Upper lobe of right lung (tissue), 1 donor: ENCODE measurements at regions not wholly inside any gene's neighbourhood (a gene's known extent, or its start where the extent isn't known, plus 50 kb on each side); places are given as distances from the start of the nearest gene placed in this dataset.
"Not testable (repeated sequence)": the region's sequence is repeated elsewhere in the genome, so short reads cannot be mapped to it uniquely, and the experiment has no call there.

Source experiments
- ATAC-seq: fragments of 200-7000 bp; cut with Tn5 transposase; one replicate; pipeline ENCODE4 v1.9.1; 2020; ENCODE audit warnings: mild to moderate bottlenecking, moderate library complexity
- DNase-seq: peaks from one replicate; pipeline ENCODE4 v3.0.0-alpha.2; 2020
- H3K27ac ChIP-seq: fragments of 200-600 bp; one replicate; pipeline ENCODE4 v1.8.0; 2022
- H3K27me3 ChIP-seq: fragments of 200-600 bp; one replicate; pipeline ENCODE4 v1.8.0; 2022; ENCODE audit warnings: mild to moderate bottlenecking
- H3K36me3 ChIP-seq: fragments of 200-600 bp; one replicate; pipeline ENCODE4 v1.8.0; 2022
- H3K4me1 ChIP-seq: fragments of 200-600 bp; one replicate; pipeline ENCODE4 v1.8.0; 2022
- H3K4me3 ChIP-seq: fragments of 200-600 bp; one replicate; pipeline ENCODE4 v1.8.0; 2022; ENCODE audit warnings: mild to moderate bottlenecking
- H3K9me3 ChIP-seq: fragments of 200-600 bp; one replicate; pipeline ENCODE4 v1.8.0; 2022
- intact Hi-C: fragments of 100-400 bp; cut with DNase I; formaldehyde crosslinking; loops from one replicate; pipeline ENCODE4 v1.11.0; 2022
- TF ChIP-seq, protein P1 (sequence below): fragments of 200-600 bp; IDR thresholded peaks from one replicate; pipeline ENCODE4 v1.8.0; 2022; ENCODE audit warnings: antibody characterized with exemption
- donor health status: DM: no; HTN: yes; CAD: no; lungs with severe emphysema.

- no peak overlapping the region for H3K27ac ChIP-seq
- ATAC-seq (no peak), DNase-seq (no peak)
- H3K27me3 ChIP-seq = no peaks in the 10 kb centered on the region
- intact Hi-C loops = no loop called here
- H3K4me1 ChIP-seq = no peaks in the 10 kb centered on the region
- TF ChIP-seq, protein P1, sequence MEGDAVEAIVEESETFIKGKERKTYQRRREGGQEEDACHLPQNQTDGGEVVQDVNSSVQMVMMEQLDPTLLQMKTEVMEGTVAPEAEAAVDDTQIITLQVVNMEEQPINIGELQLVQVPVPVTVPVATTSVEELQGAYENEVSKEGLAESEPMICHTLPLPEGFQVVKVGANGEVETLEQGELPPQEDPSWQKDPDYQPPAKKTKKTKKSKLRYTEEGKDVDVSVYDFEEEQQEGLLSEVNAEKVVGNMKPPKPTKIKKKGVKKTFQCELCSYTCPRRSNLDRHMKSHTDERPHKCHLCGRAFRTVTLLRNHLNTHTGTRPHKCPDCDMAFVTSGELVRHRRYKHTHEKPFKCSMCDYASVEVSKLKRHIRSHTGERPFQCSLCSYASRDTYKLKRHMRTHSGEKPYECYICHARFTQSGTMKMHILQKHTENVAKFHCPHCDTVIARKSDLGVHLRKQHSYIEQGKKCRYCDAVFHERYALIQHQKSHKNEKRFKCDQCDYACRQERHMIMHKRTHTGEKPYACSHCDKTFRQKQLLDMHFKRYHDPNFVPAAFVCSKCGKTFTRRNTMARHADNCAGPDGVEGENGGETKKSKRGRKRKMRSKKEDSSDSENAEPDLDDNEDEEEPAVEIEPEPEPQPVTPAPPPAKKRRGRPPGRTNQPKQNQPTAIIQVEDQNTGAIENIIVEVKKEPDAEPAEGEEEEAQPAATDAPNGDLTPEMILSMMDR = no peak
- H3K36me3 ChIP-seq = no peaks in the 10 kb centered on the region
- H3K4me3 ChIP-seq = no peak overlapping the region
- H3K9me3 ChIP-seq = no peaks in the 10 kb centered on the region
Measured at GRCh38 chr7:89826557-89826956, 327.7 kb upstream of the STEAP1 start.

GRCh38 chr7:89837515-89837914, 316.8 kb upstream of the STEAP1 start:
- H3K9me3 ChIP-seq = no peaks in the 10 kb centered on the region
- no peak for ATAC-seq
- H3K27me3 ChIP-seq = no peaks in the 10 kb centered on the region
- H3K36me3 ChIP-seq = no peaks in the 10 kb centered on the region
- no peaks in the 10 kb centered on the region for H3K4me1 ChIP-seq
- H3K4me3 ChIP-seq = no peak overlapping the region
- intact Hi-C loops = no loop called here
- TF ChIP-seq, protein P1 = no peak
- DNase-seq = no peak
- no peak overlapping the region for H3K27ac ChIP-seq

GRCh38 chr7:89839329-89839728, 314.9 kb upstream of the STEAP1 start:
- no peak for ATAC-seq
- DNase-seq = no peak
- Histone ChIP-seq H3K27ac (no peak overlapping the region), H3K9me3 (no peaks in the 10 kb centered on the region), H3K27me3 (no peaks in the 10 kb centered on the region), H3K4me1 (no peaks in the 10 kb centered on the region), H3K36me3 (no peaks in the 10 kb centered on the region), H3K4me3 (no peak overlapping the region)
- TF ChIP-seq, protein P1 = no peak
- intact Hi-C loops = no loop called here

GRCh38 chr7:89845952-89846351, 308.3 kb upstream of the STEAP1 start:
- no peaks in the 10 kb centered on the region for H3K36me3 ChIP-seq
- H3K27me3 ChIP-seq = no peaks in the 10 kb centered on the region
- DNase-seq (no peak), ATAC-seq (no peak)
- intact Hi-C loops = no loop called here
- no peaks in the 10 kb centered on the region for H3K4me1 ChIP-seq
- TF ChIP-seq, protein P1 = no peak
- no peak overlapping the region for H3K4me3 ChIP-seq
- no peaks in the 10 kb centered on the region for H3K9me3 ChIP-seq
- no peak overlapping the region for H3K27ac ChIP-seq

DNA sequence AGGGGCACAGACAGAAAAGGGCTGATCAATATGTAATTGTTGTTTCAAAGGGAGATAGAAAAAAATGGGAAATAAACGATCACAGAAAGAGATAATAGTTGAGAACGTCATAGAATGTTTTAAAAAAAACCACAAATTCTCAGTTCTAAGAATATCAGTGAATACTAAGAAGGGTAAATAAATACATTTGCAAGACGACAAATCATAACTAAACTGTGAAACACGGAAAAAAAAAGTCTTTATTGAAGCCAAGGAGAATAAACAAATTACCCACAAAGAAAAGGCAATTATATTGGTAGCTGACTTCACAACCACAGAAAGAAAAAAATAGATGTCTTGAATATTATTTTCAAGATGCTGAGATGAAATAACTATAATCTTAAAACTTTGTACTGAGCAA, 305.2 kb upstream of the STEAP1 start:
- intact Hi-C loops = no loop called here
- Histone ChIP-seq H3K36me3 (no peaks in the 10 kb centered on the region), H3K27me3 (no peaks in the 10 kb centered on the region), H3K27ac (no peak overlapping the region), H3K4me1 (no peaks in the 10 kb centered on the region), H3K4me3 (no peak overlapping the region), H3K9me3 (no peaks in the 10 kb centered on the region)
- ATAC-seq (no peak), DNase-seq (no peak)
- TF ChIP-seq, protein P1 = no peak

GRCh38 chr7:89857053-89857452, 297.2 kb upstream of the STEAP1 start:
- H3K4me1 ChIP-seq, H3K4me3 ChIP-seq, H3K36me3 ChIP-seq, DNase-seq, H3K27ac ChIP-seq, H3K27me3 ChIP-seq, intact Hi-C loops, ATAC-seq: not testable (repeated sequence)
- peaks cover 13% of the 10 kb centered on the region for H3K9me3 ChIP-seq
